Osteoblast (primary cell): ENCODE measurements at regions not wholly inside any gene's neighbourhood (a gene's known extent, or its start where the extent isn't known, plus 50 kb on each side); places are given as distances from the start of the nearest gene placed in this dataset.

Source experiments
- DNase-seq: peaks from one replicate; pipeline ENCODE4 v3.0.0; 2011; ENCODE audit warnings: low spot score, mixed read lengths; ENCODE audit not compliant: insufficient read length; ENCODE audit errors: missing footprints
- H2AFZ ChIP-seq: 2 replicates; pipeline ENCODE4 v1.6.0; 2011; ENCODE audit warnings: mild to moderate bottlenecking, low read length
- H3K27ac ChIP-seq: 2 replicates; pipeline ENCODE4 v1.5.1; 2011; ENCODE audit warnings: mild to moderate bottlenecking, low read depth, low read length, moderate library complexity
- H3K27me3 ChIP-seq: 2 replicates; pipeline ENCODE4 v1.6.0; 2012; ENCODE audit warnings: mild to moderate bottlenecking, control low read depth, inconsistent platforms, low read length, moderate library complexity; ENCODE audit not compliant: insufficient read depth
- H3K36me3 ChIP-seq: 2 replicates; pipeline ENCODE4 v1.5.1; 2011; ENCODE audit warnings: mild to moderate bottlenecking, low read length, control low read depth, moderate library complexity; ENCODE audit not compliant: insufficient read depth
- H3K4me1 ChIP-seq: 2 replicates; pipeline ENCODE4 v1.5.1; 2011; ENCODE audit warnings: mild to moderate bottlenecking, low read length, control low read depth, moderate library complexity; ENCODE audit not compliant: insufficient read depth
- H3K4me2 ChIP-seq: 2 replicates; pipeline ENCODE4 v1.6.0; 2011; ENCODE audit warnings: mild to moderate bottlenecking, low read length; ENCODE audit not compliant: insufficient read depth
- H3K4me3 ChIP-seq: fragments of 200-600 bp; sonication (generic); 3 replicates; pipeline ENCODE4 v1.5.1; 2012; ENCODE audit warnings: mild to moderate bottlenecking, low read length, inconsistent platforms; ENCODE audit not compliant: insufficient read depth
- H3K79me2 ChIP-seq: 2 replicates; pipeline ENCODE4 v1.6.0; 2012; ENCODE audit warnings: mild to moderate bottlenecking, low read length, control low read depth, inconsistent platforms; ENCODE audit not compliant: insufficient read depth
- H3K9me3 ChIP-seq: 2 replicates; pipeline ENCODE4 v1.5.1; 2011; ENCODE audit warnings: low read depth, low read length, control low read depth
- H4K20me1 ChIP-seq: 2 replicates; pipeline ENCODE4 v1.6.0; 2012; ENCODE audit warnings: mild to moderate bottlenecking, low read length, control low read depth; ENCODE audit not compliant: insufficient read depth
- CTCF ChIP-seq: IDR thresholded peaks from 2 replicates; pipeline ENCODE4 v1.5.1; 2011; ENCODE audit warnings: mild to moderate bottlenecking, low read depth, low read length, moderate library complexity; ENCODE audit errors: extremely low read depth

- Histone ChIP-seq H4K20me1 (no peaks in the 10 kb centered on the region), H2AFZ (no peak overlapping the region), H3K4me3 (no peak overlapping the region), H3K4me2 (no peak overlapping the region), H3K4me1 (peaks cover 27% of the 10 kb centered on the region), H3K79me2 (no peaks in the 10 kb centered on the region), H3K9me3 (no peaks in the 10 kb centered on the region), H3K27ac (no peak overlapping the region), H3K36me3 (no peaks in the 10 kb centered on the region), H3K27me3 (no peaks in the 10 kb centered on the region)
- TF ChIP-seq CTCF = no peak
- no peak for DNase-seq
Measured at GRCh38 chr5:96284727-96285389, 148.2 kb downstream of the PCSK1 start.

DNA sequence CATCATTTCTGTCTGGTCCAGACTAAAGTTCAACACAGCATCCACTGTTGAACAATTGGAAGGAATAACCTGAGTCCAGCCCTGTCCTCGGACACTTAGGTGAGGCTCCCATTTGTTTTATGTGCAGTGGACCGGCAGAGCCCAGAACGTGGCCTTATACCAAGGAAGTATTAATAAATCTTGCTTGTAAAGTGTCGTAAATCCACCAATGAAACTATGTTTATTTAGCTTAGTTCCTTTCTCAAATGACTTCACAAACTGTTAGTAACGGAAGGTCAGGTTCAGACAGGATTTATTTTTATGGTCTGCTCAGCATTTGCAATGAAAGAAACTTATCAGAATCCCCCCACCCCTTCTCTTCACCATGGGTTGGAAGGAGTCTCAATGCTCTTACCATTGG lies 149.5 kb downstream of the PCSK1 start:
- H3K27ac ChIP-seq = no peak overlapping the region
- H3K79me2 ChIP-seq = no peaks in the 10 kb centered on the region
- H3K36me3 ChIP-seq = no peaks in the 10 kb centered on the region
- no peaks in the 10 kb centered on the region for H4K20me1 ChIP-seq
- H3K4me3 ChIP-seq = no peak overlapping the region
- no peaks in the 10 kb centered on the region for H3K27me3 ChIP-seq
- H3K4me1 ChIP-seq = peaks cover 25% of the 10 kb centered on the region
- H3K4me2 ChIP-seq = no peak overlapping the region
- no peak for TF ChIP-seq CTCF
- no peaks in the 10 kb centered on the region for H3K9me3 ChIP-seq
- no peak overlapping the region for H2AFZ ChIP-seq
- no peak for DNase-seq

DNA sequence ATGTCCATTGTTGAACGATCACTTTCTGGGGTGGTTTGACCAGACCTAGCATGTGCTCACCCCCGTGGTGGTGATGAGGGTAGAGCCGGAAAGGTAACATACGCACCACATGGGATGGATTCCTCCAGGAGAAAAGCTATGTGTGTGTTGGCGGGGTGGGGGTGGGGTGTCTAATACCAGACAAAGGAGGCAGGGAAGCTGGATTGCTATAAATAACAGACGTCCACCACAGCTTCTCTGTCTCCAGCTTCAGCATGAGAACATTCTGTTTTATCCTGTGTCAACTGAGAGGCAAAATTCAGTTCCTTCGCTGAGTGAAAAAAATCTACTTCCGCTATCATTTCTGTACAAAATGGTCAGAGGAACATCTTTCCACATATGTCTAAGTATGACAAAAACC lies 151.0 kb downstream of the PCSK1 start:
- H2AFZ ChIP-seq = no peak overlapping the region
- H3K36me3 ChIP-seq = no peaks in the 10 kb centered on the region
- no peaks in the 10 kb centered on the region for H4K20me1 ChIP-seq
- no peaks in the 10 kb centered on the region for H3K9me3 ChIP-seq
- no peaks in the 10 kb centered on the region for H3K27me3 ChIP-seq
- H3K4me2 ChIP-seq = no peak overlapping the region
- no peak overlapping the region for H3K27ac ChIP-seq
- H3K79me2 ChIP-seq = no peaks in the 10 kb centered on the region
- DNase-seq = peak; percentile 53
- peaks cover 11% of the 10 kb centered on the region for H3K4me1 ChIP-seq
- TF ChIP-seq CTCF = no peak
- H3K4me3 ChIP-seq = no peak overlapping the region

- H3K79me2 ChIP-seq = no peaks in the 10 kb centered on the region
- H3K27me3 ChIP-seq = no peaks in the 10 kb centered on the region
- no peak for TF ChIP-seq CTCF
- H3K4me3 ChIP-seq = no peak overlapping the region
- peak; percentile 57 for DNase-seq
- H2AFZ ChIP-seq = no peak overlapping the region
- no peaks in the 10 kb centered on the region for H3K9me3 ChIP-seq
- H3K4me2 ChIP-seq = no peak overlapping the region
- no peaks in the 10 kb centered on the region for H3K36me3 ChIP-seq
- H4K20me1 ChIP-seq = no peaks in the 10 kb centered on the region
- peaks cover 11% of the 10 kb centered on the region for H3K4me1 ChIP-seq
- no peak overlapping the region for H3K27ac ChIP-seq
Measured at GRCh38 chr5:96280946-96281393, 152.1 kb downstream of the PCSK1 start.
